SK-N-DZ (cell line): ENCODE measurements at regions not wholly inside any gene's neighbourhood (a gene's known extent, or its start where the extent isn't known, plus 50 kb on each side); places are given as distances from the start of the nearest gene placed in this dataset.
"Not testable (repeated sequence)": the region's sequence is repeated elsewhere in the genome, so short reads cannot be mapped to it uniquely, and the experiment has no call there.

ENCODE experiments used
- DNase-seq: peaks from one replicate; pipeline ENCODE4 v3.0.0-alpha.2; 2015; ENCODE audit warnings: low spot score

DNA sequence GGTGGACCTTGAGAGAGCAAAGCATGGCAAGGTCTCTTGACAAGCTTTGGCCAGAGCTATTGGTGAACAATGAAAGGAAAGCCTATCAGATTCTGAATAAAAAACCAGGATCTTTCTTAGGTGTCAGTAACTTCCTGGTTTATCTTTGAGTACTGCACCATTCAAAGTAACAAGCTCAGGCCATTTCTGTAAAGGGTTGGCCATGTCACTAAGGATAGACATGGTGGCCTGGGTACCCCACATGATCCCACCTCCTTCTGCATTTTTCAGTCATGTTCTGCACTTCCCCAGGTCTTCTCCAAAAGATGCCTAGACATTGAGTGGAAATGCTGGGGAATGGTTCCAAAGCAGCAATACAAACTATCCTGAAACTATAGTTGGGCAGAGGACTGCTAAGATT, 242.0 kb downstream of the ARHGAP12 start:
- DNase-seq = no peak

DNA sequence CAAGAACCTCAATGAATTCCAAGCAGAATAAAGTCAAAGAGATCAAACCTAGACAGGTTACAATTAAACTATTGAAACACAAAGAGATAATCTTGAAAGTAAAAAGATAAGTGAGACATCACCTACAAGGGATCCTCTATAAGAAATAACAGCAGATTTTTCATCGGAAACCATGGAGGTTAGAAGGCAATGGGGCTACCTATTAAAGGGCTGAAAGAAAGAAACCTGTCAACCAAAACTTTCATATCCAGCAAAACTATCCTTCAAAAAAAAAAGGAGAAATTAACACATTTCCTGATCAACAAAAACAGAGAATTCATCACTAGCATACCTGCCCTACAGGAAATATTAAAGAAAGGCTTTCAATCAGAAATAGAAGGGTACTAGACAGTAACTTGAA, 244.9 kb downstream of the ARHGAP12 start:
- no peak for DNase-seq

DNA sequence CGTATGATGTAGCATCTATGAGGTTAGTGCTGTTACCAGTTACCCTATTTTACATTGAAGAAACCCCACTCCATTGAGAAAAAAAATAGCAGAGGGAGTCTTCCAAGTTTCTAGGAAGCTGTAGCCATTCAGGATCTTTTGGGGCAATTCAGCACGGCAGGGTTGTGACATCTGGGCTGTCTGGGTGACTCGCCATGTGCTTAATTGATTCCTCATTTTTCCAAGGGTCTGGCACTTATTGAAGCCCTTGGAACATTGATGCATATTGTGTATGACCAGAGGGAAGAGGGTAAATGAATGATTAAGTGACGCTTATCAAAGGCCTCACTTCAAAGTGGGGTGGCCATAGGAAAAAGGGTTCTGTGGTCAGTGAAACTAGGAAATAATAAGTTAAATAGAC, 248.7 kb downstream of the ARHGAP12 start:
- no peak for DNase-seq

DNA sequence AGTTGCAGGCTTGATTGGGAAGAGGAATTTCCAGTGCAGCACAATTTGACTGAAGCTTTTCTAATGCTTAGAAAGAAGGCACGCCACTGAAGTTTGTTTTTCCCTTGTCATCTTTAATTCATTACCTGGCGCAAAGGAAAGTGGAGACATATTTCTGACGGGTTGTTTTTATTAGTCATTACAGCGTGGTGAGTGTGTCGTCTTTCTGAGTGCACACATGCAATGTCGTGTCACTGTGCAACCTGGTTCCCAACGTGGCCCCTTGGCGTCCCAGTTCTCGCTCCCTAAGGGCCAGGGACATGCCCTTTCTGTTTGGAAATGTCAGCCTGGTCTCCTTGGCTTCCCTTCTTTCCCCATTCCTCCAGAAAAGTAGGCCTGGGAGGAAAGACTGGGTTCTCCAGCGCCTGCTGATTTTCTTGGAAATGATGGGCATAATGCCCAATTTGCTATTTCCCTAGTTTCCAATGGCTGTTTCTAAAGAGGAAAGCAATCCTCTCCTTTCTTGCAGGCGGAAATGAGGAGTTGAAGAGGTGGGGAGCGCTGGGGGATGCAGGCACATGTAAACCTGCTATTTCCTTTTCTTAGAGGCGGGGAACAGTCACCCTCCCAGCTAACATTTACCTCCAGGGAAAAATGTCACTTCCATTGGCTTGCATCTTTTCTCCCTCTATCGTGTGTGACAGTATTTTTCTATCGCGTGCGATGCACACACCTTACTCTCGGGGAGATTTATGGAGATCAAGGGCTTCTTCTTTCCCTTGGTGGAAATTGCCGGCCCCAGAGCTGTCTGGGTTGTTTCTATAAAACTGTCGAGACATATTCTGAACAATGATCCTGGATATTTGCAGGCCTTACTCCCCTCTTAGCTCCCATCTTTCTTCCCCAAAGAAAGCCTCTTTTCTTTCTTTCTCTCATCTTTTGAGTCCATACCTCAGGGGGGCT, 249.8 kb downstream of the ARHGAP12 start:
- no peak for DNase-seq

DNA sequence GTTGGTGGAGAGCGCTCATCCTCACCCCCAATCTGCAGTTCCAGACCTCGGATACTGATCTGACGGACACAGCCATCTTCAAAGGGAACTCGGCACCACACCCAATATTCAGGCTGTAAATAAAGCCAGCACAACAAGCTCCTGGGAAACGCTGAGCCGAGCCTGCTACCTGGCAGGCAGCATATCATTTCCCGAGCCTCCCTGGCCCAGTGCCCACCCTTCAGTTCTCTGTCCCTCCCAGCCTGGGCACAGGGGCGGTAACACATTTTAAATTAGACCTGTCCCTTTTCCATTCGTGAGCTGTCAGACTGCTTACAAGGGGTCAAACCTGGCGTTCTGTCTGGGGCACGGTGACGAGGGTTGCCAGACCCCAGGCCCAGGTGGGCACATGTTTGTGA, 250.5 kb downstream of the ARHGAP12 start:
- DNase-seq = no peak

DNA sequence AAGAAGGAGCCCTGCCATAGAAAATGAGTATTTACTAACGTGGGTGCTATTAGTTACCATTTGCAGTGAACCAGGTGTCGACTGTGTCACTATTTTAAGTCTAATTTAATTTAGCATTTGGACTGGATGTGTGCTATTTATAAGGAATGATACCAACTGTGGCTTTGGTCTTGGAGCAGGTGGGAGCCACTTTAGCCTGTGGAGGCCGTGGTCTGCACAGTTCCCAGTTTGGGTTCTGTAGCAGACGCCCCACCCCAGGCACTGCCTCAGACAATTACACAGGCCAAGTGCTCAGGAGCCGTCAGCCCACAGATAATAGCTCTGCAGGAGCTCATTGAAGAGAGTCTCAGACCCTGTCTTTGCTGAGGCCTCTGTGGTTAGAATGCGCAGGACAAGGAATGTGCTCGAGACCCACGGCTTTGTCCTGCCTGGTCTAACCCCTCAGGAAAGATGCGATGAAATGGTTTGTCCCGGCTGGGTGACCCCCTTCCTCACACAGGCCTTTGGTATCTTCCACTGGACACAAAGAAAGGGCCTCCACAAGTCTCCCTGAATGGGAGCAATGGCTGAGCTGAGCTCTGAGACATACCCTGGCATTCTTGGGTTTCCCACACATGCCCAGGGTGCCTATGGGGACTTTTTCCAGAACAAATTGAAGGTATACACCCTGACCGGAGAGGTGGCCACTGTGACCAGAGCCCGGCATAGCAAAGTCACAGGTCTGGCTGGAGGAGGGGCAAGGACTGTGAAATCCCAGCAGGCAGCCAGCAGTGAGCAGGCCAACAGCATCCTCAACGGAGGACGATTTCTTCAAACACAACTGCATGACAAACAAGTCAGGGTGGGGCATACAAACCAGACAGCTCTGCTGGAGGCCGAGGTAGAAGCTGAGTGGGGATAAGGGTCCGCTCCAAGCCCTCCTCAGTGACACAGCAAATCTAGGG, 251.2 kb downstream of the ARHGAP12 start:
- peak; percentile 13 for DNase-seq

DNA sequence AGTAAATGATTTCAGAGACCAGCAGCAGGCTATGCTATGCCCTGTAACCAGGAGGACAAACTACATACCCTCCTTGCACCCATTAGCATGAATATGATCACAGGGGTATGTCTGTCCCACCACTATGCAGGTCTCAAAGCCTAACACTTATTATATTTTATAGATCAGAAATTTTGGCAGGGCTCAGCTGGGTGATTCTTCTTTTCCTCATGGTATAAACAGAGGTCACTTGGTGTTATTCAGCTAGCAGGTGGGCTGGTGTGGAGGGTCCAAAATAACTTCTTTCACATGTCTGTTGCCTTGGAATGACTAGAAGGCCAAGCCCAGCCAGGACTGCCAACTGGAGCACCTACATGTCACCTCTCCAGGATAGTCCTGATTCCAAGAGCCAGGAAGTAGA, 252.9 kb downstream of the ARHGAP12 start:
- DNase-seq = no peak

DNA sequence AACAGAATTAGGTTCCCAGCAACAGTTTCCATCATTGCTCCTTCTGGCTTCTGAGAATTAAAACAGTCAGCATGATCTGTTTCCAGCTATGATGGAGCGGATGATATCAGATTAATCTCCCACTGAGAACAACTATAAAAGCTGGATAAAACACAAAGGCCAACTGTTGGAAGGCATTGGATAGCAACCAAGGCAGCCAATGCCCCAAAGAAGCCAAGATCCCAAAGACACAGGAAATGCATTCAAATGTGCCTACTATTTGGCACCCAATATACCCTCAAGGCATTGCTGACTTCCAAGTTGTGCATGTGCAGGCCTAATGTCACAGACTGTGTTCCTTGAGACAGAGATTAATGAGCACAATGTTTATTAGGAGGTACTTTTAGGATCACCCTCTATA, 259.3 kb downstream of the ARHGAP12 start:
- no peak for DNase-seq

DNA sequence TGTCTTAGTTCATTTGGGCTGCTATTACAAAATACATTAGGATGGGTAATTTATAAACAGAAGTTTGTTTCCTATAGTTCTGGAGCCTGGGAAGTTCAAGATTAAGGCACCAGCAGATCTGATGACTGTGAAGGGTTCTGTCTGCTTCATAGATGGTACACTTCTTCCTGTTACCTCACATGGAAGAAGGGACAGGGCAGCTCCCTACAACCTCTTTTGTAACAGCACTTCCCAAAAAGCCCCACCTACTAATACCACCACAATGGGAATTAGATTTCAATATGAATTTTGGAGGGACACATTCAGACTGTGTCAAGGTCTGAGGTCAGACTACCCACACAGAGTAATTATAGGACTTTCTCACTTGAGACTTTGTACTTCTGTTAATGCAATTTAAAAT, 260.3 kb downstream of the ARHGAP12 start:
- no peak for DNase-seq

DNA sequence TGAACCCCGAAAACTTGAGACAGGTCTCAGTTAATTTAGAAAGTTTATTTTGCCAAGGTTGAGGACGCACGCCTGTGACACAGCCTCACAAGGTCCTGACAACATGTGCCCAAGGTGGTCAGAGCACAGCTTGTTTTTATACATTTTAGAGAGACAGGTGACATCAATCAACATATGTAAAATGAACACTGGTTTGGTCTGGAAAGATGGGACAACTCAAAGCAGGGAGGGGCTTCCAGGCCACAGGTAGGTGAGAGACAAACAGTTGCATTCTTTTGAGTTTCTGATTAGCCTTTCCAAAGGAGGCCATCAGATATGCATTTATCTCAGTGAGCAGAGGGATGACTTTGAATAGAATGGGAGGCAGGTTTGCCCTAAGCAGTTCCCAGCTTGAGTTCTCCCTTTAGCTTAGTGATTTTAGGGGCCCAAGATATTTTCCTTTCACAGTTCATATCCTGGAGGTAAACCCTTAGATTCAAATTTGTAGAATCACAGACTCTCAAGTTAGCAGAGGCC, 262.8 kb downstream of the ARHGAP12 start:
- not testable (repeated sequence) for DNase-seq

DNA sequence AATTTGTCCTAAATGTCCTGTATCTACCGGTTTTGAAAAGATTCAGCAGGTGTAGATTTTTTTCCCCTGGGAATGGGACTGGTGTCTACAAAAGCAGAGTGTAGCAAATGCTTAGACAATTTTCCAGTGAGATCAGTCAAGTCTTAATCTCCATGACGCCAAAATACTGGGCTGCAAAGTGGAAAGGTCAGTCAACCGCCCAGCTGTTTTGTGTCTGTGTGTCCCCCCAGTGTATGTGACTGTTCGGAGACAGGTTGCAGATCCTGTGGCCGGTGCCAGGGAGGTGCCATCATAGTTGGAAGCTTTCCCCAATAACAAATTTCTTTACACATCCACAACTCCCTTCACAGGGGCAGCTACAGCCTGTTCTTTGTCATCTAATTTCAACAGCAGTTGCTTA, 263.8 kb downstream of the ARHGAP12 start:
- no peak for DNase-seq

DNA sequence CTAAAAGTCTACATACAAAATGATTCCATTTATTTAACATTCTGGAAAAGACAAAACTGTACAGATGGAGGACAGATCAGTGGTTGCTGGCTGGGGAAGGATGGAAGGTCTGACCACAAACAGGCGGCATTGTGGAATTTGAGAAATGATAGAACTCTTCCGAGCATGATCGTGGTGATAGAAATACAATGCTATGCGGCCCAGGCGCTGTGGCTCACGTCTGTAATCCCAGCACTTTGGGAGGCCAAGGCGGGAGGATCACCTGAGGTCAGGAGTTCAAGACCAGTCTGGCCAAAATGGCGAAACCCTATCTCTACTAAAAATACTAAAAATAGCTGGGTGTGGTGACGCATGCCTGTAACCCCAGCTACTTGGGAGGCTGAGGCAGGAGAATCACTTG, 264.6 kb downstream of the ARHGAP12 start:
- not testable (repeated sequence) for DNase-seq

DNA sequence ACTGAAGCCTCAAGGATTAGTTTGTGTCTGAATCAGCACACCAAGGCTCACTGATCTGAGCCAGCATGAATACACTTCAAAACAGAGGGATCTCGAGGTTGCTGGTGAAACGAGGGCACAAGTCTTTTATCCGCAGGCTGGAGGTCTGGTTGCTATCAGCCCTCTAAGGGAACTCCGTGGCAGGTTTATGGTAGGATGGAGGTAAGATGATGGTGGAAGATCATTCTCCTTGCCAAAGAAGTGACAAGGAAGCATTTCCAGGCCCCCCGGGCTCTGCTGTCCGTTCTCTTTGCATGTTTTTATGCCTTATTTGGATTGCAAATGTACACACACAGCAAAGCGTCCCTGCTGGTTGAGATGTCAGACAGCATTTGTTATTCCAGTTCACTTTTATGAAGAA, 268.3 kb downstream of the ARHGAP12 start:
- peak; percentile 32 for DNase-seq

DNA sequence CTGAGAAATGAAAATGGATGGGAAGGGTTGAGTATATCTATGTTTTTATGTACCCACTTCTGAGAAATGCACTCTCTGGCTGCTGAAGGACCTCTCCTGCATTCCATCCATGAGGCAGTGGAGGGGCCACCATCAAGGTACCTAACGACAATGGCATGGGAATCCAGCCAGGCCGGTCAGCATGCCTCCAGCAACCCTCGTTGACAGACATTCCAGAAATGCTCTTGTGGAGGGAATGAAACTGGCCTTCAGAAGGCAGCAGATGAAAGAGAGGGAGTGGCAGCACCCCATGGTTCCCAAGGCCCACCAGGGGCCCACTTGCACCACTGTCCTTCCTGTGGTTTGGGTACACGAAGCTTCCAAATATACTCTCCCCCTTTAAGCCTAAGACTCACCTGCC, 269.0 kb downstream of the ARHGAP12 start:
- no peak for DNase-seq

DNA sequence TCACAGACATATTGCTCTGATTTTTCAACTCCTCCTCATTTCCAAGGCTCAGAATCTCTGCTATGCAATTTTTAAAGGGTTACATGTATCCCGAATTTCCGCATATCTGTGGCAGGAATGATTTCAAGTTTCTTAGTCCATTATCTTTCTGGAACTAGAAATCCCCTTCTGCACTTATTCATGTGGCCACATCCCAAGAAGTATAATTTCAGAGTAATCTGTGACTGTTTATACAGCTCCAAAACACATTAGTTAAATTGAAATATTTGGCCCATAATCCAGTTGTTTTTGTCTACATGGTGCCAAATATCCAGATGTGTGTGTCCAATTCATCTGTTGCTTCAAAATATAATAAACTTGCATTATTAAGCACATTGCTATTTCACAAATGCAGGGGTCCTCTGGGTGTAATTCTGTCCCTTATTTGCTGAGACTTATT, 271.2 kb downstream of the ARHGAP12 start:
- DNase-seq = no peak

DNA sequence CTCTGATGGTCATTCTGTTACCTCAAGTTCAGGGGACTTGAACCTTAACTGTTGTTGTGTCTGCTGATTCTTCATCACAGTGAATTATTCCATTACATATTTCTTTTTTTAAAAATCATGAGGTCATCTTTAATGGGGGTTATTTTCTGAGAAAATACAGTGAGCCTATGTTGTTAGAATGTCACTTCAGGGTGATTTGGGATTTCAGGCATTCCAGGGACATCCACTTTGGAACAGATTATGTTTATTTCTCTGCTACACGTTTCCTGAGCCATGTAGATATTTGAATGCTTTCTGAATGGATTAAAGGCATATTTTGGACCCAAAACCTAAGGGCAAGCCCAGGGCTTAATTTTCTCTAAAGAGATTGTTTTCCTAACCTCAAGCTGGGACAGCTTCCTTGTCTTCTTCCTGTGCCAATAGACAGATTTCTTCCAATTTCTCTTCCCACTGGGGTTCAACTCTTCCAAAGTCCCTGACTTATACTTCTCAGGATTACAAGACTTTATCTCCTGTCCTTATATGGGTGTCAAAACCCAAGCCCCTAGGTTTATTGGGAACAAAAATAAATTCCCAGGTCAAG, 271.7 kb downstream of the ARHGAP12 start:
- DNase-seq = no peak

DNA sequence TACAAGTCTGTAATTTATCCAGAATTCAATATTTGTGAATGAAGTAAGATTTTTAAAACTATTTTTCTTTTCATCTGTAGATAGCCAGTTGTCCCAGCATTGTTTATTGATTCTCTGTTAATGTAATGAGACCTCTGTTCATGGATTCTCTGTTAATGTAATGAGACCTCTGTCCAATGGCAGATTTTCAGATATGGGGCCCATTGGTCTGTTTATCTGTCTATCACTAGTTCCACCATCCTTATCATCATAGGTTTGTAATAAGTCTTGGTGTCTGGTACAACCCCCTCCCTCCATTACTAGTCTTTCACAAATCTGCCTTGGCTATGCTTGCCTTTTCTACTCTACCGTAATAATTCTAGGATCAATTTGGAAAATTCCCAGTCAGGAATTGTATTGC, 276.6 kb downstream of the ARHGAP12 start:
- DNase-seq = peak; percentile 75

DNA sequence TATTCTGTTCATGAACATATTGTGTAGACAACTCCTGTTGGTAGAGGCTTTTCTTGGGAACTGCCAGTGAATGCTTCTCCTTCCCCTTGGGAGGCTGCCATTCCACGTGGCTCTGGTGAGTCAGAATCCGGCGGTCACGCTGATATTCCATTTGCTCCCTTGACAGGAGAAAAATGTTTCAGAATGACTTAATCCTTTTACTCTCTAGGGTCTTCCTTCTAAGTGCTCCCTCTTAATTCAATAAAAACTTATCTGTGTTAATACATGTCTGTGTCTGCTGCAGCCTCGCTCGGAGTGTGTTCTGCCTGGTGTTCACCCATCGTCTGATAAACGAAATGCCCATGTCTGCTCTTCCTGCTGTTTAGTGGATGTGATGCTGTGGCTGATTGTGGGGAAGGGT, 278.6 kb downstream of the ARHGAP12 start:
- peak; percentile 98 for DNase-seq

DNA sequence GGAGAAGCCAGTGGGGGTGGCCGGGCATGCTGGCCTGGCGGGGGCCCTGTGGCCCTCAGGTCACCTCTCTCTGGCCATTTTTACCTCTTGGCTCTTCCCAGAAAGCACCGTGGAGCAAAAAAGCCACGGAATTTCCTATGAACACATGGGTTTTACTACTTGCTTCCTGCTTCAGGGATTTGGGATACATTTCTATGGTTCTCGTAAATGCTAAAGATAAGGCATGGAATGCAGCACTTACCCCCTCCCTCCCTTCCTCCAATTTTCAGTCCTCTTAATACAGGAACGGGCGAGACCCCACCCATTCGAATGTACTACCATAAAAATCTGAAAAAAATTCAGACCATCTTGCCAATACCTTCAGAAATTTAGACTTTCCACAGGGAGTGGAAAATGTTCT, 279.7 kb downstream of the ARHGAP12 start:
- no peak for DNase-seq

DNA sequence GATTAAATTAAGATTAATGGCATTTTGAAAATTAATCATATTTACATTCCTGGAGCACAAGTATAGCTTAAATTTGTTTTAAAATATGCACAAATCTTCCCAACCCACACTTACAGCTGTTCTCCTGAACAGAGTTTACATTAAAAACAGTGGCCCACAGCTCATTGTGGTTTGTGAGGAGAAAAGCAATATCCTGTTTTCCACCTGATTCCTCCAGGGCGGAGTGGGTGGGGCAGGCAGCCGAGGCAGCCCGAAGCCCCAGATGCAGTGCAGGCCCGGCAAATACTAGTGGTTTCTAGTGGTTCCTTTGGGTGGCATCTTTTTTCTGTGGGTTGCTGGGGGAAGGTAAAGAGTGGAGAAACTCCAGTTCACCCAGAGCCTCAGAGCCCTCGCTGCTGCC, 280.8 kb downstream of the ARHGAP12 start:
- DNase-seq = no peak

DNA sequence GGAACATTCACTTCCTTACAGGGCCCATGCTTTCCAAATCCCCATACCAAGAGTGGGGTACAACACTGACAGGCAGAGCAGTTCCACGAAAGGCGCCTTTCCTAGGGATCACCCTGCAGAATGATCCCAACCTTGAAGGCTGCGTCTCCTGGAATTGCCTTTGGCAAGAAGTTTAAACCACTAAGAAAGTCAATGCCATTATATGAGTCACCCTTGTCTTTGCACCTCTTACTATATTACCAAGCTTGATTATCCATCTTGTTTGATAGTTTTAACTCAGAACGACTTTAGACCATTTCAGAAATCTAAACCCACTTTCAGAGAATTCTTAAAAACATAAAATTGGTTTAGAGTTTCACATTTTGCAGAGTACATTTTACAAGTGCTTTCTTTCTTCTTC, 282.1 kb downstream of the ARHGAP12 start:
- no peak for DNase-seq

DNA sequence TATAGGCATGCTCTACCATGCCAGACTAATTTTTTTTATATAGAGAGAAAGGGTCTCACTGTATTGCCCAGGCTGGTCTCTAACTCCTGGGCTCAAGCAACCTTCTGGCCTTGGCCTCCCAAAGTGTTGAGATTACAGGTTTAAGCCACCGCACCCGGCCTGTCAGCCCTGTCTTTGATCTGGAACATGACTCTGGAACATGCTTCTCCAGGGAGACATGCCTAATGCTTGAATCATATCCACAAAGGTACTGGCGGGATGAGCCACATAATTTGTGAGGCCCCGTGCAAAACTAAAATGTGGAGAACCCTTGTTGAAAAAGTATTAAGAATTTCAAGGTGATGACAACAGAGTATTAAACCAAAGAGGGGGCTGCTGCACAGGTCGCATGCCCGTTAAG, 282.8 kb downstream of the ARHGAP12 start:
- no peak for DNase-seq
